ENCODE measurements at regions not wholly inside any gene's neighbourhood (a gene's known extent, or its start where the extent isn't known, plus 50 kb on each side); places are given as distances from the start of the nearest gene placed in this dataset.

- H3K18ac ChIP-seq (ENCODE audit: extremely low read depth, low read length) = no peak overlapping the region
- H3K23me2 ChIP-seq (ENCODE audit: low read depth, low read length) = peaks cover 2% of the 10 kb centered on the region; the same call in 1 of the 2 replicates
- no peaks in the 10 kb centered on the region for H4K20me1 ChIP-seq (replicated peaks in 1 of 2; ENCODE audit: control insufficient read depth in 1 of 2, insufficient read depth in 2 of 2, low read length in 2 of 2)
- no peak overlapping the region for H2BK15ac ChIP-seq (ENCODE audit: low read length)
- no peak overlapping the region for H2BK5ac ChIP-seq (ENCODE audit: low read depth, low read length)
- no peaks in the 10 kb centered on the region for H3K27me3 ChIP-seq (replicated peaks in 1 of 4; ENCODE audit: control insufficient read depth in 3 of 4, extremely low read depth in 1 of 4, insufficient read depth in 3 of 4, low read length in 3 of 4)
- H4K5ac ChIP-seq (ENCODE audit: insufficient read length, low read depth, low read length) = no peak overlapping the region
- no peak overlapping the region for H2BK12ac ChIP-seq (ENCODE audit: low read depth, low read length)
- no peak overlapping the region for H3K4me2 ChIP-seq (ENCODE audit: insufficient read depth in 1 of 2, low read depth in 2 of 2, low read length in 2 of 2)
- no peak overlapping the region for H3K56ac ChIP-seq (replicated peaks; ENCODE audit: insufficient read length, low read depth, low read length)
- H3K36me3 ChIP-seq (ENCODE audit: control insufficient read depth in 2 of 4, insufficient read depth in 4 of 4, low read length in 3 of 4) = no peaks in the 10 kb centered on the region
- 93% methylated on average over 4 of the region's 4 CpGs; no CpG with 5 or more reads in 1 of the 2 experiments for WGBS, 2 experiments (ENCODE audit: extremely low coverage in 1 of 2, insufficient coverage in 1 of 2, insufficient read length in 1 of 2, insufficient replicate concordance in 2 of 2, low coverage in 1 of 2, low lambda C conversion rate in 2 of 2, missing lambda C conversion rate in 1 of 2)
- no peak overlapping the region for H3K14ac ChIP-seq (ENCODE audit: insufficient read length)
- no peaks in the 10 kb centered on the region for H3K79me1 ChIP-seq (ENCODE audit: low read depth, low read length)
- H3K27ac ChIP-seq (ENCODE audit: low read depth, low read length) = no peak overlapping the region
- no peak overlapping the region for H3K9ac ChIP-seq (replicated peaks in 1 of 4; ENCODE audit: extremely low read depth in 1 of 4, low read depth in 3 of 4, low read length in 3 of 4)
- DNase-seq (ENCODE audit: low read depth in 1 of 2, low spot score in 2 of 2) (no peak), FAIRE-seq (no peak)
- TF ChIP-seq SIRT6 (IDR thresholded peaks at IDR 0.05; ENCODE audit: low read length) (no peak), CHD1 (IDR thresholded peaks at IDR 0.05; ENCODE audit: low read depth, low read length) (no peak), RXRA (IDR thresholded peaks at IDR 0.05; ENCODE audit: insufficient read depth, low read depth, low read length) (no peak), MAFK (IDR thresholded peaks at IDR 0.05; ENCODE audit: low read depth, low read length) (no peak), EP300 (IDR thresholded peaks at IDR 0.05; ENCODE audit: borderline replicate concordance in 1 of 2, low read depth in 2 of 2, low read length in 2 of 2) (no peak), POU5F1 (IDR thresholded peaks at IDR 0.05; ENCODE audit: low read depth, low read length) (no peak), JUND (IDR thresholded peaks at IDR 0.05; ENCODE audit: low read length) (no peak), RFX5 (IDR thresholded peaks at IDR 0.05; ENCODE audit: borderline replicate concordance, low read depth, low read length) (no peak), KDM1A (IDR thresholded peaks at IDR 0.05; ENCODE audit: borderline replicate concordance, low read length) (no peak), KDM4A (IDR thresholded peaks at IDR 0.05; ENCODE audit: low read depth, low read length, severe bottlenecking) (no peak)
- H3K4me3 ChIP-seq (ENCODE audit: extremely low read depth in 1 of 4, insufficient read depth in 2 of 4, low read depth in 3 of 4, low read length in 4 of 4) = no peak overlapping the region
- H3K4ac ChIP-seq (replicated peaks; ENCODE audit: insufficient read length, low read depth, low read length) = no peak overlapping the region
- CTCF ChIA-PET (ENCODE audit: partially characterized antibody) = interaction anchor here (0.6 to 0.7 kb wide), 3 partner anchors 43 to 1751 kb away, joined by 3 read pairs; no protein-coding TSS in a partner anchor
- no peak overlapping the region for H2BK120ac ChIP-seq (replicated peaks; ENCODE audit: low read depth, low read length)
- POLR2A ChIA-PET (ENCODE audit: partially characterized antibody) = no interaction called here
- H2BK20ac ChIP-seq (ENCODE audit: low read length) = no peak overlapping the region
- no peak overlapping the region for H3K23ac ChIP-seq (ENCODE audit: insufficient read length)
- H2AFZ ChIP-seq (ENCODE audit: low read length) = no peak overlapping the region
- no peaks in the 10 kb centered on the region for H3K79me2 ChIP-seq (ENCODE audit: control insufficient read depth in 1 of 2, insufficient read depth in 2 of 2, low read length in 2 of 2)
- no peak overlapping the region for H4K8ac ChIP-seq (ENCODE audit: extremely low read depth, insufficient read depth, low read length)
- H2AK5ac ChIP-seq (ENCODE audit: low read depth, low read length) = no peak overlapping the region
- no peak overlapping the region for H4K91ac ChIP-seq (replicated peaks; ENCODE audit: insufficient read length, low read length)
- H3K9me3 ChIP-seq (ENCODE audit: insufficient read depth in 2 of 2, low read depth in 1 of 2, low read length in 1 of 2) = no peaks in the 10 kb centered on the region
- no peaks in the 10 kb centered on the region for H3K4me1 ChIP-seq (replicated peaks in 1 of 4; ENCODE audit: control insufficient read depth in 3 of 4, insufficient read depth in 4 of 4, low read length in 3 of 4)
Observed at GRCh38 chr3:30393079-30393478, 213.3 kb upstream of the TGFBR2 start.
